SHP77 (cell line): ENCODE measurements at regions not wholly inside any gene's neighbourhood (a gene's known extent, or its start where the extent isn't known, plus 50 kb on each side); places are given as distances from the start of the nearest gene placed in this dataset.
A peak's percentile ranks its signal among the peaks of the same experiment; 100 is the strongest.
"Not testable (repeated sequence)": the region's sequence is repeated elsewhere in the genome, so short reads cannot be mapped to it uniquely, and the experiment has no call there.

ENCODE experiments used
- DNase-seq, 2 experiments: peaks; one replicate each; lab custom pipeline; 2025; lab: John Stamatoyannopoulos, UW

DNA sequence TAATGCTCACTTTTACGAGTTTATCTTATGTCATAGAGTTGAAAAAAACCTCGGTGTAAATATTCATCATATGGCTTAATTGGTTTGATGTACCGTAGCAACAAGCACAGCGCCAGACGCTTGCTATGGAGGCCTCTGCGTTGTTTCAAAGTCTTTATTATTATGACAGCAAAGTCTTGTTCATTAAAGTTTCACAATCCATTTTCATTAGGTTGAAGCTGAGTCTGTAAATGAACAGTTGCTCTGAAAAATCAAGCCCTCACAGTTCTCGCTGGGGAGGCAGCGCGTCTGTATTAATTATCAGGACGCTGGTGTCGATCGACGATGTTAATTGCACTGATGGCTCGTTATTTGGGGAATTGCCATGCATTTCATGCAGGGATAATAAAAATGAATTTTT lies 185.6 kb downstream of the INSC start:
- no peak for DNase-seq

DNA sequence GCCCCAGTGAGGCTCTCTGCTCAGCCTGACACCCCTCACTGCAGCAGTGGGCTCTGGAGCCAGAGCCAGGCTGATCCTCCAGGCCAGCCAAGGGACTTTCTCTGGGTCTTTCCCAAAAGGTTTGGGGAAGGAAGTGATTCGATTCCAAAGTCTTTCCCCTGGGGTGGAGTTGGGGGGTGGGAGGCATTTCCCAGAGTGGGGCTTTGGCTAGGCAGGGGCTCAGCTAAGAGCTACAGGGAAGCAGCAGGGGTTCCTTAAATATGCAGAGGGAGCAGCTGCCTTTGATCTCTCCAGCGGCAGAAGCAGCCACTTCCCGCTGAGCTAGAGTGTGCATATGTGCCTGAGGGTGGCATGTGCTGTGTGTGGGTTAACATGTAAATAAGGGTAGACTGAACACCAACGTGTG lies 192.9 kb downstream of the INSC start:
- DNase-seq = no peak

DNA sequence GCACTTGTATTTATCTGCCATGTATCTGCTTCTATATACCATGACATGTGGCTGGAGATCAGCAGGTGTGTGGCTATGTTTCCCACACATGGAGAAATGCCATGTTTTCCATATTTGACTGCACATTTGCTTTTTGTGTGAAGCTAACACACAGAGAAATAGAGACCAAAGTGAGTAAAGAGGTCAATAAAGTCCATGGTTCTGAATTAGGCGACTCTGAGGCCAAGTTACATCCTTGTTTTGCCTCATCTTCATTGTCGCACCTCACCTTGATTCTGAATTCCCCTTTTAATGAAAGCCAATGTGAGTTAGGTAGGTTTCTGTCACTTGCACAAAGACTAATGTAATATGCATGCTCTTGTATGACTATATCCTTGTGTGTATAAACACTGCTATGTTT lies 194.1 kb downstream of the INSC start:
- no peak for DNase-seq

- no peak for DNase-seq
Observed at GRCh38 chr11:15309296-15309695, 194.6 kb downstream of the INSC start.

DNA sequence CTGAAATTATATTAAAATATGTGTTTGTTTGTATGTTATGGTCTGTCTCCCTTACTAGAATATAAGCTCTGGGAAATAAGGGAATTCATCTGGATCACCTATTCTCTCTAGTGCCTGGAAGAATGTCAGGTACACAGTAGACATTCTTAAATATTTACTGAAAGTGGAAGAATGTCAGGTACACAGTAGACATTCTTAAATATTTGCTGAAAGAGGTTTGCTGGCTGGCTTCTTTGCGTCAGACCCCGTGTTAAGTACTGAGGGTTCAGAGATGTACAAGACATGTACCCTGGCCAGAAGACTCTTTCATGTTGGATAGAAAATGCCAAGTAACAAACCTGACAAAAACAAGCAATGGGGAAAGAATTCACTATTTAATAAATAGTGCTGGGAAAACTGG lies 199.1 kb downstream of the INSC start:
- no peak for DNase-seq

GRCh38 chr11:15318814-15319213 lies 204.1 kb downstream of the INSC start:
- no peak for DNase-seq

DNA sequence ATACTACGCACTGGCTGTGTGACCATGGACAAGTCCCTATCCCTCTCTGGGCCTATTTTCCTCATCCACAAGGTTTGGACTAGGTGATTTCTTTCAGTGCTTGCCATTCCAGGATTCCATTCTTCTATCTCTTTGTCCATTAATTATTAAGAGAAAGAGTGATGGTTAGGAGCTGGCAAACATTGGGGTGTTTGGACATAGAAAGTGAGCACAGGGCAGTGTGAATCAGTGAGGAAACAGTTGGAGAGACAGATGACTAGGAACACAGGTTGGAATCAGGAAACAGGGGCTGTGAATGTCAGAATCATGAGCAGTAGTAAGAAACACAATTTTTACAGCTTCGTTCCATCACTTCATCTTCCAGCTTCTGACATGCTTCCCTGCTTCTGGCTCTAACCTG lies 211.8 kb downstream of the INSC start:
- no peak for DNase-seq

DNA sequence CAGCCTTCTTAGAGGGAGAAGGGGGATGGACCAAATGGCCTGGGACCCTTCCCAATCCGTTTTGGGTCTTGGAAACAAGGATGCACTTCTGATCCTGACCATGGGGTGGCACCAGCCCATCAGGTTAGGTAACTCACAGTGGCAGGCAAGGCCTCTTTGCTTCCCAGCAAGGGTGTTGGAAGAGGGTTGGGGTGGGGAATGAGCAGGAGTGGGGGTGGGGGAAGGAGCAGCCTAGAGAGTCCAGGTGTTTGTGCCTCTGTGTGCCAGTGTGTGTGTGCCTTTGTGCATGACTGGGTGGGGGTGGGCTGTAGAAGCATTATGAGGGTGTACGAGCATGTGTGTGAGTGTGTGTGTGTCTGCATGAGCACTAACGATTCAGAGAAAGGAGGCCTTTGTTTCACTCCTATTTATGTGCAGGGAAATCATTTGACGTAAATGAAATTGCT lies 213.1 kb downstream of the INSC start:
- DNase-seq = peak; percentile 38 to 43

- no peak for DNase-seq
Observed at GRCh38 chr11:15333407-15333806, 218.7 kb downstream of the INSC start.

DNA sequence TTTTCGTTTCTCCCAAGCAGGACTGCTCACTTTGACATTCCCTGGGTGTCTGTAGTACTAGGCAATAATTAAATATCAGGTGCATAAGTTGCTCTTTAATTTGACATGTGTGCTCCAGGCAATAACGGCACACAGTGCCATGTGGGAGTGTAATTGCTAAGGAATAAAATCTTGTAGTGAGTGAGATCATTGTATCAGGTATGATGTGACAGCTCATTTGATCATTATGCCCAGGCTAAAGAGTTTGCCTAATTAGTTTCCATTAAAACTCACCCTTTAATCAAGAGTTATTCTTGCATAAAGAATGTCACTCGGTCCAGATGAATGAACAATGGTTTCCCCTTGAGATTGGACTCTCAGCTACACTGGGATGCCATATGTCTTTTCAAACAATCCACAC lies 220.0 kb downstream of the INSC start:
- DNase-seq = no peak

DNA sequence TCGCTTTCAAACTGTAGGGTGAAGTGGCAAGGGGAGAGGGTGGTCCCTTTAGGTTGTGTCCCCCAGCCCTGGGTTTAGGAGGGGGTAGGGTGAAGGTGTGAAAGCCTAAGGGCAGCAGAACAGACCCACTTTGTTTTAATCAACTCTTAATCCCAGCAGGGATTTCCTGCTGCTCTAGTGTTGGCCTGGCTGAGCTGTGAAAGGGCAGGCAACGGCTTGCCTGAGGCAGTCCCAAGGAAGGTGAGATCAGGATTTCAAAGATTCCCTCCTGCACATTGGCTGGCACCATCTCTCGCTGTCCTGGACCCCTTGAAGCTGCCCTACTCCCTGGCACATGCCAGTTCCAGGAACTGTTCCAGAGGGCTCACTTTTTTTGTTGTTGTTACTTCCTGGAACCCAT lies 221.3 kb downstream of the INSC start:
- no peak for DNase-seq

DNA sequence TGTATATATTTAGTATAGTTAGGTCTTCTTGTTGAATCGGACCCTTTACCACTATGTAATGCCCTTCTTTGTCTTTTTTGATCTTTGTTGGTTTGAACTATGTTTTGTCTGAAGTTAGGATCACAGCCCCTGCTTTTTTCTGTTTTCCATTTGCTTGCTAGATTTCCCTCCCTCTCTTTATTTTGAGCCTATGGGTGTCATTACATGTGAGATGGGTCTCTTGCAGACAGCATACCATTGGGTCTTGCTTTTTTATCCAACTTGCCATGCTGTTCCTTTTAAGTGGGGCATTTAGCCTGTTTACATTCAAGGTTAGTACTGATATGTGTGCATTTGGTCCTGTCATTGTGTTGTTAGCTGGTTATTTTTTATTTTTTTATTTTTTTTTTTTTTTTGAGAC lies 224.6 kb downstream of the INSC start:
- DNase-seq = no peak

GRCh38 chr11:15341587-15341986 lies 226.9 kb downstream of the INSC start:
- no peak for DNase-seq

- DNase-seq = no peak
Observed at GRCh38 chr11:15342163-15342562, 227.4 kb downstream of the INSC start.

- no peak for DNase-seq
Observed at GRCh38 chr11:15346907-15347306, 232.2 kb downstream of the INSC start.

- DNase-seq = no peak
Observed at GRCh38 chr11:15347969-15348734, 233.4 kb downstream of the INSC start.

- no peak for DNase-seq
Observed at GRCh38 chr11:15349413-15349812, 234.7 kb downstream of the INSC start.

DNA sequence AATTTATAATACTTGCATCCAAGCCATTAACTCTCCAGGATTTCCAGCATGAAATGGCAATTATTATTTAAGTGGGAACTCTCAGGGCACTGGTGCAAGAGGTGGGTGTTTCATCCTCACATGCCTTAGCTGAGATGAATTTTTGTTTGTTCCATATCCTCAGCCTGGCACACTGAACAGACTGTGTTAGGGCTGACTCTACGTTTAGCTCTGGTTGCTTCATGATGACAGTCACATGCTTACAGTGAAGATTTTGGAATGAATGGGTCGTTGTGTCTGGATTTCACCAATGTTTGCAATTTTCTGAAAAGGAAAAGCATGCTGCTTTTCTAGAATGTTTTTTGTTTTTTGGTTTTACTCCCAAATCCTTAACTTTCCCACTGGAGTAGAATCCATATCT lies 246.6 kb downstream of the INSC start:
- no peak for DNase-seq

DNA sequence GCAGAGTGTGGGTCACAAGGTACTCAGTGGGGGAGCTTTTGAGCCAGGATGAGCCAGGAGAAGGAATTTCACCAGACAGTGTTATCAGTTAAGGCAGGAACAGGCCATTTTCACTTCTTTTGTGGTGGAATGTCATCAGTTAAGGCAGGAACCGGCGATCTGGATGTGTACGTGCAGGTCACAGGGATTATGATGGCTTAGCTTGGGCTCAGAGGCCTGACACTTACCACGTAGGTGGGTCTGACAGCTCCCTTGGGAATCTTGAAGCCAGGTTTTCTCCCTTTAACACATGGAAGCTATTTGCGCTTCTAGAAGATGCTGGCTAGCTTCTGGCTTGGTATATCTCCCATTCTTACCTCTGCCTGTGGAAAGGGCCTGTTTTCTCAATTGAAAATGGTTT lies 250.6 kb downstream of the INSC start:
- DNase-seq = not testable (repeated sequence)

GRCh38 chr11:15367695-15368094 lies 253.0 kb downstream of the INSC start:
- DNase-seq = no peak

GRCh38 chr11:15370495-15371147 lies 255.9 kb downstream of the INSC start:
- no peak for DNase-seq

GRCh38 chr11:15371533-15371932 lies 256.8 kb downstream of the INSC start:
- no peak for DNase-seq

- no peak for DNase-seq
Observed at GRCh38 chr11:15374418-15374817, 259.7 kb downstream of the INSC start.

GRCh38 chr11:15378941-15379340 lies 264.2 kb downstream of the INSC start:
- no peak for DNase-seq
